ENCODE measurements at regions not wholly inside any gene's neighbourhood (a gene's known extent, or its start where the extent isn't known, plus 50 kb on each side); places are given as distances from the start of the nearest gene placed in this dataset.

GRCh38 chr12:127051139-127051538 lies 1215.8 kb upstream of the TMEM132C start:
- TF ChIP-seq CTCF (IDR thresholded peaks at IDR 0.05): no peak
- TF ChIP-seq EP300 (IDR thresholded peaks at IDR 0.05): no peak
- TF ChIP-seq POLR2A (IDR thresholded peaks at IDR 0.05): no peak

Measured in stomach (tissue), 4 donors.